ENCODE measurements at regions not wholly inside any gene's neighbourhood (a gene's known extent, or its start where the extent isn't known, plus 50 kb on each side); places are given as distances from the start of the nearest gene placed in this dataset.

DNA sequence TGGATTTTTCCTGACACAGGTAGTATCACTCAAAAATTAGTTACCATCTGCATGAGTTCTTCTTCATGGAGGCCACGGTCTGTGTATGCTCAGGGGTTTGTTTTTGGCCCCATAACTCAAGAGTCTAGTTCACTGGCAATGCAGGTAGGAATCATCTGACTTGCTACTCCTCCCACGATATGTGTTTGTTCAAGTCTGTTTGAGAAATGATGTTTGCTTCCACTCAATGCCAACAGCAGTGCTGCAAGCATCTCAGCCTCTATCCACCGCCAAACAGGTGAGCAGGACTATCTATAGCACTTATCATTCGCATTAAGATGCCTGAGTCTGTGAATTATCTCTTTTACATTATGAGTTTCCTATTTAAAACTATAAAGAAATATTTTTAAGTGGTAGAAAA, 264.8 kb upstream of the PTGER4 start:
- no peak for TF ChIP-seq CTCF (IDR thresholded peaks at IDR 0.05)
- TF ChIP-seq POLR2A (IDR thresholded peaks at IDR 0.05; ENCODE audit: low read length), result no peak
- TF ChIP-seq CHD4 (IDR thresholded peaks at IDR 0.05; ENCODE audit: borderline replicate concordance), result no peak
